ENCODE measurements at regions not wholly inside any gene's neighbourhood (a gene's known extent, or its start where the extent isn't known, plus 50 kb on each side); places are given as distances from the start of the nearest gene placed in this dataset.
A peak's percentile ranks its signal among the peaks of the same experiment; 100 is the strongest.

DNA sequence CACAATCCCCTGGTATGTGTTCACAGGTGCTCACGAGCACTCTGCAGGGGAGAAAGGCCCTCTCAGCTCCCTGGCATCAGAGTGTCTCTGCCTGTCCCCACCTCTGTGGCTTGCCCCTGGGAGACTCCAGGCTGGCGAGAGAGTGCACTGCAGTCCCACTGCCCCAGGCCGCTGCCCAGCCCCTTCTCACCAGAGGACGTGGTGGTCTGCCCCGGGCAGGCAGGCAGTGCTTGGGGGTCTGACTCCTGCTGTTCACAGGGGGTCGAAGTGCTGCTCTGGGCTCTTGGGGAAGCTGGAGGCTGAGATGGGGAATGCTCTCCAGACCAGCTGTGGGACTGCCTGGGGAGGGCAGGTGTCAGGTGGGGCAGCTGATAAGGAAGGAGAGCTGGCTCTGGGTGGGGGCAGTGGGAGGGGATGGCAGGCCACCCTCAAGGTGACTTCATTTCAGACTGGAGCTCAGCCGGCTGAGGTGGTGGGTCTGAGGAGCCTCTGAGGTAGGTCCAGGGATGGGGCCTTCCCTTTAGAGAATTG is 151.0 kb upstream of the B3GAT1 start:
- POLR2A ChIA-PET, result interaction anchor here (0.6 kb wide), 1 partner anchor 52 kb away, joined by 3 read pairs; no protein-coding TSS in a partner anchor
- H3K9me3 ChIP-seq (replicated peaks; ENCODE audit: control insufficient read depth, insufficient read depth, low read depth, low read length), result no peaks in the 10 kb centered on the region
- H3K27ac ChIP-seq (ENCODE audit: extremely low read depth, low read depth, low read length), result no peak overlapping the region
- DNase-seq (ENCODE audit: extremely low read depth in 1 of 4, low spot score in 3 of 4) (no peak), FAIRE-seq (no peak), ATAC-seq (no peak)
- in situ Hi-C loops (cut with MboI), result no loop called here
- H4K20me1 ChIP-seq (replicated peaks; ENCODE audit: control insufficient read depth, insufficient read depth, low read length), result no peaks in the 10 kb centered on the region
- H3K79me2 ChIP-seq (ENCODE audit: control insufficient read depth, insufficient read depth, low read length), result no peaks in the 10 kb centered on the region
- CTCF ChIA-PET (ENCODE audit: low intra/inter-chr PET ratio), result no interaction called here
- no peak overlapping the region for H3K4me2 ChIP-seq (ENCODE audit: insufficient read depth, low read length)
- TF ChIP-seq BRD9 (IDR thresholded peaks at IDR 0.05; ENCODE audit: low read depth, partially characterized antibody) (no peak), ZNF212 (CRISPR knock-in tag; IDR thresholded peaks at IDR 0.05) (no peak), KAT7 (CRISPR knock-in tag; IDR thresholded peaks at IDR 0.05; ENCODE audit: borderline replicate concordance) (no peak), LCOR (CRISPR knock-in tag; IDR thresholded peaks at IDR 0.05) (no peak), CHD1 (IDR thresholded peaks at IDR 0.05; ENCODE audit: low read length) (no peak), ZNF780A (CRISPR knock-in tag; IDR thresholded peaks at IDR 0.05) (no peak), HMG20A (CRISPR knock-in tag; conservative IDR thresholded peaks at IDR 0.05) (no peak), SMARCA5 (IDR thresholded peaks at IDR 0.05) (no peak), MAFG (tag; conservative IDR thresholded peaks at IDR 0.05) (no peak), KDM4B (IDR thresholded peaks at IDR 0.05; ENCODE audit: borderline replicate concordance in 2 of 2, low read depth in 1 of 2) (no peak), HMG20B (CRISPR knock-in tag; IDR thresholded peaks at IDR 0.05) (no peak), ZNF282 (CRISPR knock-in tag; IDR thresholded peaks at IDR 0.05) (no peak), GTF2F1 (IDR thresholded peaks at IDR 0.05; ENCODE audit: low read depth, low read length) (no peak)
- TF ChIP-seq, protein P1, sequence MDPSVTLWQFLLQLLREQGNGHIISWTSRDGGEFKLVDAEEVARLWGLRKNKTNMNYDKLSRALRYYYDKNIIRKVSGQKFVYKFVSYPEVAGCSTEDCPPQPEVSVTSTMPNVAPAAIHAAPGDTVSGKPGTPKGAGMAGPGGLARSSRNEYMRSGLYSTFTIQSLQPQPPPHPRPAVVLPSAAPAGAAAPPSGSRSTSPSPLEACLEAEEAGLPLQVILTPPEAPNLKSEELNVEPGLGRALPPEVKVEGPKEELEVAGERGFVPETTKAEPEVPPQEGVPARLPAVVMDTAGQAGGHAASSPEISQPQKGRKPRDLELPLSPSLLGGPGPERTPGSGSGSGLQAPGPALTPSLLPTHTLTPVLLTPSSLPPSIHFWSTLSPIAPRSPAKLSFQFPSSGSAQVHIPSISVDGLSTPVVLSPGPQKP (CRISPR knock-in tag; IDR thresholded peaks at IDR 0.05), result no peak
- TF ChIP-seq, protein P2, sequence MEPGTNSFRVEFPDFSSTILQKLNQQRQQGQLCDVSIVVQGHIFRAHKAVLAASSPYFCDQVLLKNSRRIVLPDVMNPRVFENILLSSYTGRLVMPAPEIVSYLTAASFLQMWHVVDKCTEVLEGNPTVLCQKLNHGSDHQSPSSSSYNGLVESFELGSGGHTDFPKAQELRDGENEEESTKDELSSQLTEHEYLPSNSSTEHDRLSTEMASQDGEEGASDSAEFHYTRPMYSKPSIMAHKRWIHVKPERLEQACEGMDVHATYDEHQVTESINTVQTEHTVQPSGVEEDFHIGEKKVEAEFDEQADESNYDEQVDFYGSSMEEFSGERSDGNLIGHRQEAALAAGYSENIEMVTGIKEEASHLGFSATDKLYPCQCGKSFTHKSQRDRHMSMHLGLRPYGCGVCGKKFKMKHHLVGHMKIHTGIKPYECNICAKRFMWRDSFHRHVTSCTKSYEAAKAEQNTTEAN (CRISPR knock-in tag; IDR thresholded peaks at IDR 0.05), result no peak
- TF ChIP-seq, protein P3, sequence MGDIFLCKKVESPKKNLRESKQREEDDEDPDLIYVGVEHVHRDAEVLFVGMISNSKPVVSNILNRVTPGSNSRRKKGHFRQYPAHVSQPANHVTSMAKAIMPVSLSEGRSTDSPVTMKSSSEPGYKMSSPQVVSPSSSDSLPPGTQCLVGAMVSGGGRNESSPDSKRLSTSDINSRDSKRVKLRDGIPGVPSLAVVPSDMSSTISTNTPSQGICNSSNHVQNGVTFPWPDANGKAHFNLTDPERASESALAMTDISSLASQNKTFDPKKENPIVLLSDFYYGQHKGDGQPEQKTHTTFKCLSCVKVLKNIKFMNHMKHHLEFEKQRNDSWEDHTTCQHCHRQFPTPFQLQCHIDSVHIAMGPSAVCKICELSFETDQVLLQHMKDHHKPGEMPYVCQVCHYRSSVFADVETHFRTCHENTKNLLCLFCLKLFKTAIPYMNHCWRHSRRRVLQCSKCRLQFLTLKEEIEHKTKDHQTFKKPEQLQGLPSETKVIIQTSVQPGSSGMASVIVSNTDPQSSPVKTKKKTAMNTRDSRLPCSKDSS (IDR thresholded peaks at IDR 0.05; ENCODE audit: low read depth, partially characterized antibody), result no peak
- H3K27me3 ChIP-seq (ENCODE audit: control insufficient read depth in 2 of 2, insufficient read depth in 2 of 2, low read length in 2 of 2), result peaks cover 0 to 40% of the 10 kb centered on the region in 2 experiments; a peak in 4 of 5 replicates
- BruUV-seq (replicated peaks), result no TSS peak
- H3K9ac ChIP-seq (ENCODE audit: insufficient read depth in 1 of 2, low read depth in 2 of 2, low read length in 2 of 2), result peak overlapping the region in 1 of 2 experiments; percentile 32; a peak in 2 of 4 replicates
- no peak overlapping the region for H2AFZ ChIP-seq (ENCODE audit: low read depth, low read length)
- intact Hi-C loops (cut with micrococcal nuclease), result no loop called here
- H3K4me3 ChIP-seq, result no peak overlapping the region
- H3K4me1 ChIP-seq (replicated peaks in 1 of 2; ENCODE audit: control insufficient read depth in 2 of 2, insufficient read depth in 2 of 2, low read length in 2 of 2), result no peaks in the 10 kb centered on the region
- no peaks in the 10 kb centered on the region for H3K36me3 ChIP-seq (ENCODE audit: control insufficient read depth, insufficient read depth, low read length)
- no peaks in the 10 kb centered on the region for H3K9me1 ChIP-seq (ENCODE audit: control insufficient read depth, insufficient read depth, low read length)
- WGBS (ENCODE audit: insufficient coverage, low coverage, missing lambda C conversion rate), result 3% methylated on average over 7 of the region's 7 CpGs
